ENCODE measurements at regions not wholly inside any gene's neighbourhood (a gene's known extent, or its start where the extent isn't known, plus 50 kb on each side); places are given as distances from the start of the nearest gene placed in this dataset.

DNA sequence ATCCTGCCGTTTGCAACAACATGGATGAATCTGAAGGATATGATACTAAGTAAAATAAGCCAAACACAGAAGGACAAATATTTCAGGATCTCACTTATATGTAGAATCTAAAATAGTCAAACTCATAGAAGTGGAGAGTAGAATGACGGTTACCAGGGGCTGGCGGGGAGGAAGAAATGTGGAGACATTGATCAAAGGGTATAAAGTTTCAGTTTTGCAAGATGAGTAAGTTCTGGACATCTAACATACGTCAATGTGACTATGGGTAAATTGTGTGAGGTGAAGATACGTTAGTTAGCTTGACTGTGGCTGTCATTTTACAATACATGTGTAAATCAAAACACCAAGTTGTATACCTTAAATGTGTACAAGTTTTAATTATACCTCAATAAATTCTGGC, 200.3 kb downstream of the SNX18 start:
- TF ChIP-seq POLR2A (IDR thresholded peaks at IDR 0.05): no peak
- TF ChIP-seq, protein P1, sequence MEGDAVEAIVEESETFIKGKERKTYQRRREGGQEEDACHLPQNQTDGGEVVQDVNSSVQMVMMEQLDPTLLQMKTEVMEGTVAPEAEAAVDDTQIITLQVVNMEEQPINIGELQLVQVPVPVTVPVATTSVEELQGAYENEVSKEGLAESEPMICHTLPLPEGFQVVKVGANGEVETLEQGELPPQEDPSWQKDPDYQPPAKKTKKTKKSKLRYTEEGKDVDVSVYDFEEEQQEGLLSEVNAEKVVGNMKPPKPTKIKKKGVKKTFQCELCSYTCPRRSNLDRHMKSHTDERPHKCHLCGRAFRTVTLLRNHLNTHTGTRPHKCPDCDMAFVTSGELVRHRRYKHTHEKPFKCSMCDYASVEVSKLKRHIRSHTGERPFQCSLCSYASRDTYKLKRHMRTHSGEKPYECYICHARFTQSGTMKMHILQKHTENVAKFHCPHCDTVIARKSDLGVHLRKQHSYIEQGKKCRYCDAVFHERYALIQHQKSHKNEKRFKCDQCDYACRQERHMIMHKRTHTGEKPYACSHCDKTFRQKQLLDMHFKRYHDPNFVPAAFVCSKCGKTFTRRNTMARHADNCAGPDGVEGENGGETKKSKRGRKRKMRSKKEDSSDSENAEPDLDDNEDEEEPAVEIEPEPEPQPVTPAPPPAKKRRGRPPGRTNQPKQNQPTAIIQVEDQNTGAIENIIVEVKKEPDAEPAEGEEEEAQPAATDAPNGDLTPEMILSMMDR (IDR thresholded peaks at IDR 0.05): no peak
- TF ChIP-seq EP300 (IDR thresholded peaks at IDR 0.05): no peak

All from stomach (tissue), 4 donors.